CD1c-positive myeloid dendritic cell (primary cell): ENCODE measurements at regions not wholly inside any gene's neighbourhood (a gene's known extent, or its start where the extent isn't known, plus 50 kb on each side); places are given as distances from the start of the nearest gene placed in this dataset.
"Not testable (repeated sequence)": the region's sequence is repeated elsewhere in the genome, so short reads cannot be mapped to it uniquely, and the experiment has no call there.

ENCODE experiments used
- DNase-seq: peaks from one replicate; pipeline ENCODE4 v3.0.0-alpha.2; 2016; ENCODE audit errors: extremely low spot score

GRCh38 chr16:85220964-85221731, 108.9 kb upstream of the CIBAR2 start:
- no peak for DNase-seq

GRCh38 chr16:85221771-85222154, 109.5 kb upstream of the CIBAR2 start:
- no peak for DNase-seq

- DNase-seq, result no peak
Observed at GRCh38 chr16:85222155-85222863, 110.0 kb upstream of the CIBAR2 start.

GRCh38 chr16:85225257-85225656, 113.0 kb upstream of the CIBAR2 start:
- DNase-seq, result no peak

GRCh38 chr16:85225721-85226120, 113.4 kb upstream of the CIBAR2 start:
- DNase-seq, result no peak

- DNase-seq, result no peak
Observed at GRCh38 chr16:85227084-85227945, 115.0 kb upstream of the CIBAR2 start.

- no peak for DNase-seq
Observed at GRCh38 chr16:85227946-85228862, 115.9 kb upstream of the CIBAR2 start.

- no peak for DNase-seq
Observed at GRCh38 chr16:85228970-85229430, 116.7 kb upstream of the CIBAR2 start.

GRCh38 chr16:85229869-85230462, 117.7 kb upstream of the CIBAR2 start:
- no peak for DNase-seq

- DNase-seq, result not testable (repeated sequence)
Observed at GRCh38 chr16:85230764-85231383, 118.6 kb upstream of the CIBAR2 start.

GRCh38 chr16:85231959-85232358, 119.7 kb upstream of the CIBAR2 start:
- DNase-seq, result no peak

- DNase-seq, result no peak
Observed at GRCh38 chr16:85232369-85233142, 120.3 kb upstream of the CIBAR2 start.

GRCh38 chr16:85233516-85233915, 121.2 kb upstream of the CIBAR2 start:
- DNase-seq, result no peak

GRCh38 chr16:85234310-85235204, 122.3 kb upstream of the CIBAR2 start:
- DNase-seq, result no peak

GRCh38 chr16:85235991-85236817, 123.9 kb upstream of the CIBAR2 start:
- no peak for DNase-seq

- no peak for DNase-seq
Observed at GRCh38 chr16:85236818-85237150, 124.5 kb upstream of the CIBAR2 start.

- DNase-seq, result no peak
Observed at GRCh38 chr16:85237817-85238216, 125.5 kb upstream of the CIBAR2 start.

- no peak for DNase-seq
Observed at GRCh38 chr16:85238233-85238647, 126.0 kb upstream of the CIBAR2 start.
